ENCODE measurements at regions not wholly inside any gene's neighbourhood (a gene's known extent, or its start where the extent isn't known, plus 50 kb on each side); places are given as distances from the start of the nearest gene placed in this dataset.

DNA sequence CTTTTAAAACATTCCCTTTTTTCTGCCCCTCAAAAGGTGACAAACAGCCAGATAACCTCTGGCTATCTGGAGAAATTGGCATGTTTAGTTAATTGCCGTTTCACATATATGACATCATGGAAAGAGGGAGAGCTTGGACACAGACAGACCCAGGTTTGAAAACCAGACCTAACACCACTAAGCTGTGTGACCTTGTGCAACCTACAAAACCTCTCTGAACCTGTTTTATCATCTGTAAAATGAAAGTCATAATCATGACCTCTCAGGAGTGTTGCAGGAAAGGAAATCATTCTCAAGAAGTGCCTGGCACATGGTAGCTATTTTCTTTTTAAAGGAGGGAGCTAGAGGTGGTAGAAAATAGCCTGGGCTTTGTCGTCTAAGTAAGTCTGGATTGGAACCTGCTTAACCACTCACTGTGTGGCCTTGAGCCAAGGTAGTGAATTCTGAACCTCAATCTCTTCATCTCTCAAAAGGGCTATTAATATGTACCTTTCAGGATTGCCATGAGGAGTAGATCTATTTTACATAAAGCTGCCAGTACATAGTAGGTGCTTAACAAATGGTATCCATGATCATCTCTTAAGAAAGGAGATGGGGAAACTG is 363.5 kb downstream of the BCOR start:
- DNase-seq (peak; percentile 56), ATAC-seq (no peak)
- Histone ChIP-seq H3K27me3 (ENCODE audit: low read length) (no peaks in the 10 kb centered on the region), H3K4me2 (ENCODE audit: low read length) (no peak overlapping the region), H2AFZ (ENCODE audit: low read length) (no peak overlapping the region), H3K9me3 (ENCODE audit: low read length) (no peaks in the 10 kb centered on the region), H3K4me1 (ENCODE audit: insufficient read depth, low read length) (peaks cover 48% of the 10 kb centered on the region), H4K20me1 (ENCODE audit: low read length) (no peaks in the 10 kb centered on the region), H3K9ac (ENCODE audit: low read length) (no peak overlapping the region), H3K36me3 (ENCODE audit: low read depth, low read length) (no peaks in the 10 kb centered on the region), H3K79me2 (ENCODE audit: low read length) (no peaks in the 10 kb centered on the region), H3F3A (ENCODE audit: low read length, unreplicated experiment) (no peaks in the 10 kb centered on the region), H3K27ac (ENCODE audit: low read length) (no peak overlapping the region), H3K9me2 (replicated peaks; ENCODE audit: low read length) (no peaks in the 10 kb centered on the region), H3K4me3 (ENCODE audit: low read length) (no peak overlapping the region)
- ChIA-PET CTCF (no interaction called here), POLR2A (ENCODE audit: unreplicated experiment) (no interaction called here)
- no TSS peak for BruUV-seq (replicated peaks)
- intact Hi-C loops (cut with micrococcal nuclease) = loop anchor here (5.0 to 10.0 kb wide), 4 partner anchors 71 to 438 kb away; partner anchors contain the start of gene BCOR
- TF ChIP-seq, protein P1, sequence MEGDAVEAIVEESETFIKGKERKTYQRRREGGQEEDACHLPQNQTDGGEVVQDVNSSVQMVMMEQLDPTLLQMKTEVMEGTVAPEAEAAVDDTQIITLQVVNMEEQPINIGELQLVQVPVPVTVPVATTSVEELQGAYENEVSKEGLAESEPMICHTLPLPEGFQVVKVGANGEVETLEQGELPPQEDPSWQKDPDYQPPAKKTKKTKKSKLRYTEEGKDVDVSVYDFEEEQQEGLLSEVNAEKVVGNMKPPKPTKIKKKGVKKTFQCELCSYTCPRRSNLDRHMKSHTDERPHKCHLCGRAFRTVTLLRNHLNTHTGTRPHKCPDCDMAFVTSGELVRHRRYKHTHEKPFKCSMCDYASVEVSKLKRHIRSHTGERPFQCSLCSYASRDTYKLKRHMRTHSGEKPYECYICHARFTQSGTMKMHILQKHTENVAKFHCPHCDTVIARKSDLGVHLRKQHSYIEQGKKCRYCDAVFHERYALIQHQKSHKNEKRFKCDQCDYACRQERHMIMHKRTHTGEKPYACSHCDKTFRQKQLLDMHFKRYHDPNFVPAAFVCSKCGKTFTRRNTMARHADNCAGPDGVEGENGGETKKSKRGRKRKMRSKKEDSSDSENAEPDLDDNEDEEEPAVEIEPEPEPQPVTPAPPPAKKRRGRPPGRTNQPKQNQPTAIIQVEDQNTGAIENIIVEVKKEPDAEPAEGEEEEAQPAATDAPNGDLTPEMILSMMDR (conservative IDR thresholded peaks at IDR 0.05; ENCODE audit: low read depth, low read length) = no peak
- TF ChIP-seq EZH2 (IDR thresholded peaks at IDR 0.05; ENCODE audit: low read length, unreplicated experiment) = no peak
- TF ChIP-seq EZH2phosphoT487 (IDR thresholded peaks at IDR 0.05; ENCODE audit: borderline replicate concordance, low read length) = no peak

DNA sequence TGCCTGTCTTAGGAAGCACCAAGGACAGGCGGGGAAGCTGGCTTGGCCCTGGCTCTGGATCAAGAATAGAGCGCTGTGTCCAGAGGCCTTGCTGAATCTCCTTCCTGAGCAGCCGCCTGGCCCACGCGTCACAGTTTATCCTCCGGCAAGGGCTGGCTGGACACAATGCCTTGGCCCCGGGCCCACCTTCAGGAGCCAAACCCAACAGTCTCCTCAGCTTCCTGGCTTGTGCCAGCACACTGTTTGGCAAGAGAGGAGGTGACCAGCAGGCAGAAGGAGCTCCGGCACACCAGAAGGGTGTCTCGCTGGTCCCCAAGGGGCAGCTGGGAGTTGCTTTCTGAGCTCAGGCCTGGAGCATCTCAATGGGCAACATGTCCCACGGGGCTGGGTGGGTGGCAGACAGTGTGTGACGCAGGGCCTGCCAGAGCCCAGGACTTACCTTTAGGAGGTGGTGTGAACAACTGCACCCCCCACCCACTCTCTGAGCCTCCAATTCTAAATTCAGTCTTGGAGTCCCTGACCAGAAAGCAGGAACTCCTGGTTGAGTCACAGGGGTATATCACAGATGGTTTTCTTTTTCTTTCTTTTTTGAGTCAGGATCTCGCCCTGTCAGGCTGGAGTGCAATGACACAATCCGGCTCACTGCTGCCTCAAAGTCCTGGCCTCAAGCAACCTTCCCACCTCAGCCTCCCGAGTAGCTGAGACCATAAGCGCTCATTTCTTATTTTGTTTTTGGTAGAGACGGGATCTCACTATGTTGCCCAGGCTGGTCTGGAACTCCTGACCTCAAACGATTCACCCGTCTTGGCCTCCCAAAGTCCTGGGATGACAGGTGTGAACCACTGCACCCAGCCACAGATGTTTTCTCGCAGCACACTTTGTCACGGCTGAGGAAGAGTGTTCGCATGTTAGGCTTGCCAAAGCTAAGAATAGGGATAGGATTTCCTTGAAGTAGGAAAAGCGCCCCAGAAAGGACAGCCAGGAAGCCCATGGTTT is 361.2 kb downstream of the BCOR start:
- H2AFZ ChIP-seq (ENCODE audit: low read length) = no peak overlapping the region
- H3K4me2 ChIP-seq (ENCODE audit: low read length) = peak overlapping the region; percentile 78
- intact Hi-C loops (cut with micrococcal nuclease) = loop anchor here (10.0 kb wide), 1 partner anchor 68 kb away; no protein-coding TSS in a partner anchor
- CTCF ChIA-PET = no interaction called here
- no peaks in the 10 kb centered on the region for H4K20me1 ChIP-seq (ENCODE audit: low read length)
- H3K4me3 ChIP-seq (ENCODE audit: low read length) = peak overlapping the region; percentile 28; the same call in 1 of the 2 replicates
- TF ChIP-seq, protein P1 (conservative IDR thresholded peaks at IDR 0.05; ENCODE audit: low read depth, low read length) = no peak
- TF ChIP-seq EZH2phosphoT487 (IDR thresholded peaks at IDR 0.05; ENCODE audit: borderline replicate concordance, low read length) = peak; percentile 81
- no peak for TF ChIP-seq EZH2 (IDR thresholded peaks at IDR 0.05; ENCODE audit: low read length, unreplicated experiment)
- H3K9me2 ChIP-seq (replicated peaks; ENCODE audit: low read length) = no peaks in the 10 kb centered on the region
- peak; percentile 90 for ATAC-seq
- H3K79me2 ChIP-seq (ENCODE audit: low read length) = no peaks in the 10 kb centered on the region
- peaks cover 37% of the 10 kb centered on the region for H3K4me1 ChIP-seq (ENCODE audit: insufficient read depth, low read length)
- peak overlapping the region; percentile 54 for H3K27ac ChIP-seq (ENCODE audit: low read length)
- no TSS peak for BruUV-seq (replicated peaks)
- H3F3A ChIP-seq (ENCODE audit: low read length, unreplicated experiment) = no peaks in the 10 kb centered on the region
- H3K36me3 ChIP-seq (ENCODE audit: low read depth, low read length) = no peaks in the 10 kb centered on the region
- peak; percentile 90 for DNase-seq
- no peaks in the 10 kb centered on the region for H3K9me3 ChIP-seq (ENCODE audit: low read length)
- H3K9ac ChIP-seq (ENCODE audit: low read length) = no peak overlapping the region
- POLR2A ChIA-PET (ENCODE audit: unreplicated experiment) = no interaction called here
- H3K27me3 ChIP-seq (ENCODE audit: low read length) = no peaks in the 10 kb centered on the region
